ENCODE measurements at regions not wholly inside any gene's neighbourhood (a gene's known extent, or its start where the extent isn't known, plus 50 kb on each side); places are given as distances from the start of the nearest gene placed in this dataset.

DNA sequence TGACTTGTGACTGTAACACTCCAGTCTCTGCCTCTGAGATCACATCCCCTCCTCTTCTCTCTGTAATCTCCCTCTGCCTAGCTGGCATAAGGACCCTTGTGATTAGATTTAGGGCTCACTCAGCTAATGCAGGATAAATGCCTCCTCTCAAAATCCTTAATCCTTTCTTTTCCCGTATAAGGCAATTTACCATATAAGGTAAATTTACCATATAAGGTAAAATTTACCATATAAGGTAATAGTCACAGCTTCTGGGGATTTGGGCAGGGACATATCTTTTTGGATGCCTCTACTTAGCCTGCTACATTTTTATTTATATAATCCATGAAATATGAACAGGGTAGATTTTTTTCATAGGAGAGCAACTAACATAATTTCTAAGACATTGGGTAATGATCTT is 318.0 kb upstream of the PUM3 start:
- Mint-ChIP-seq H3K4me1 (ENCODE audit: unreplicated experiment) (no peaks in the 10 kb centered on the region), H3K9me3 (ENCODE audit: unreplicated experiment) (no peaks in the 10 kb centered on the region), H3K27me3 (ENCODE audit: unreplicated experiment) (no peaks in the 10 kb centered on the region), H3K36me3 (ENCODE audit: low read depth, unreplicated experiment) (no peaks in the 10 kb centered on the region), H3K4me3 (ENCODE audit: unreplicated experiment) (no peak overlapping the region), H3K27ac (ENCODE audit: unreplicated experiment) (no peak overlapping the region)
- TF ChIP-seq, protein P1, sequence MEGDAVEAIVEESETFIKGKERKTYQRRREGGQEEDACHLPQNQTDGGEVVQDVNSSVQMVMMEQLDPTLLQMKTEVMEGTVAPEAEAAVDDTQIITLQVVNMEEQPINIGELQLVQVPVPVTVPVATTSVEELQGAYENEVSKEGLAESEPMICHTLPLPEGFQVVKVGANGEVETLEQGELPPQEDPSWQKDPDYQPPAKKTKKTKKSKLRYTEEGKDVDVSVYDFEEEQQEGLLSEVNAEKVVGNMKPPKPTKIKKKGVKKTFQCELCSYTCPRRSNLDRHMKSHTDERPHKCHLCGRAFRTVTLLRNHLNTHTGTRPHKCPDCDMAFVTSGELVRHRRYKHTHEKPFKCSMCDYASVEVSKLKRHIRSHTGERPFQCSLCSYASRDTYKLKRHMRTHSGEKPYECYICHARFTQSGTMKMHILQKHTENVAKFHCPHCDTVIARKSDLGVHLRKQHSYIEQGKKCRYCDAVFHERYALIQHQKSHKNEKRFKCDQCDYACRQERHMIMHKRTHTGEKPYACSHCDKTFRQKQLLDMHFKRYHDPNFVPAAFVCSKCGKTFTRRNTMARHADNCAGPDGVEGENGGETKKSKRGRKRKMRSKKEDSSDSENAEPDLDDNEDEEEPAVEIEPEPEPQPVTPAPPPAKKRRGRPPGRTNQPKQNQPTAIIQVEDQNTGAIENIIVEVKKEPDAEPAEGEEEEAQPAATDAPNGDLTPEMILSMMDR (IDR thresholded peaks at IDR 0.05; ENCODE audit: unreplicated experiment) = no peak
- DNase-seq (ENCODE audit: low spot score) = no peak

GRCh38 chr9:3157011-3157410 is 313.1 kb upstream of the PUM3 start:
- Mint-ChIP-seq H3K27me3 (ENCODE audit: unreplicated experiment) (peaks cover 1% of the 10 kb centered on the region), H3K9me3 (ENCODE audit: unreplicated experiment) (no peaks in the 10 kb centered on the region), H3K4me1 (ENCODE audit: unreplicated experiment) (no peaks in the 10 kb centered on the region), H3K27ac (ENCODE audit: unreplicated experiment) (no peak overlapping the region), H3K36me3 (ENCODE audit: low read depth, unreplicated experiment) (no peaks in the 10 kb centered on the region), H3K4me3 (ENCODE audit: unreplicated experiment) (no peak overlapping the region)
- TF ChIP-seq, protein P1 (IDR thresholded peaks at IDR 0.05; ENCODE audit: unreplicated experiment) = no peak
- no peak for DNase-seq (ENCODE audit: low spot score)

DNA sequence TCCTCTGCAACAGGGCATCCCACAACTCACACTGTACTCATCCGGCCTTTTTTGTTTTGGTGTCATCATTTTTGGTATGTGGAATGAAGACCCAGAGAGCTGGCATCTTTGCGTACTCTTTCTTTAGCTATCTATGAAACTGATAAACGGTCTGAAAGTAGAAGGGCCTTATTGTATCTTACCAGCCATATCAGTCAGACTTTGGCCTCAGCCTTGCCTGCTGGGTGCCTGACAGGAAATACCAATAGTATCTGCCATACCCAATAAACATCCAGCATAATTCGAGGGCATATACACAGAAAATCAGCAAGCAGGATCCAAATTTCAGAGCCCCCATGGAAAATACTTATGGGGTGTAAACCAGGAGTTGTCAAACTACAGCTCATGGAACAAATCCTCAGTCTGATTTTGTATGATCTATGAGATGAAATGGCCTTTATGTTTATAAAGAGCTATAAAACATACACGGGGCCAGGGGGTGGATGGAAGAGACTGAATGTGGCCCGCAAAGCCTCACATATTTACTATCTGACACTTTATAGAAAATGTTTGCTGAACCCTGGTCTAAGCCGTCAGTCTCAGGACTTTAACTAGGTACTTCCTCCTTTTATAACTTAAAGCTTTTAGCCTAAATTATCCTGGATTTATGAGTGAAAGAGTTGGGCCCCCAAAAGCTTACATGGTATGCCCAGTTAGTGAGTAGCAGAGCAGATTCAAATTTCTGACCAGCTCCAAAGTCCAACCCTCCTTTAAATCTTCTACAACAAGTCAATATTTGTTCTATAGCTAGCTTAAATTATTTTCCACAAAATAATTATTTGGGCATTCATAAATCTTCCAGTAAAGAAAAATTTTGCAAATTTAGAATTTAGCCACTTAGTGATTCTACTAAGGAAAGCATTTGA is 308.0 kb upstream of the PUM3 start:
- TF ChIP-seq, protein P1 (IDR thresholded peaks at IDR 0.05; ENCODE audit: unreplicated experiment) = no peak

GRCh38 chr9:3150074-3150473 is 306.2 kb upstream of the PUM3 start:
- Mint-ChIP-seq H3K36me3 (ENCODE audit: low read depth, unreplicated experiment) (no peaks in the 10 kb centered on the region), H3K4me3 (ENCODE audit: unreplicated experiment) (no peak overlapping the region), H3K9me3 (ENCODE audit: unreplicated experiment) (no peaks in the 10 kb centered on the region), H3K27me3 (ENCODE audit: unreplicated experiment) (no peaks in the 10 kb centered on the region), H3K4me1 (ENCODE audit: unreplicated experiment) (no peaks in the 10 kb centered on the region), H3K27ac (ENCODE audit: unreplicated experiment) (no peak overlapping the region)
- TF ChIP-seq, protein P1 (IDR thresholded peaks at IDR 0.05; ENCODE audit: unreplicated experiment) = no peak
- DNase-seq (ENCODE audit: low spot score) = no peak

More for the DNA sequence above, 308.0 kb upstream of the PUM3 start:
- DNase-seq (ENCODE audit: low spot score) = no peak
- no peaks in the 10 kb centered on the region for H3K9me3 Mint-ChIP-seq (ENCODE audit: unreplicated experiment)
- no peaks in the 10 kb centered on the region for H3K4me1 Mint-ChIP-seq (ENCODE audit: unreplicated experiment)
- no peaks in the 10 kb centered on the region for H3K36me3 Mint-ChIP-seq (ENCODE audit: low read depth, unreplicated experiment)
- H3K4me3 Mint-ChIP-seq (ENCODE audit: unreplicated experiment) = no peak overlapping the region
- peaks cover 1% of the 10 kb centered on the region for H3K27me3 Mint-ChIP-seq (ENCODE audit: unreplicated experiment)
- no peak overlapping the region for H3K27ac Mint-ChIP-seq (ENCODE audit: unreplicated experiment)

Data from endothelial cell (in vitro differentiated cells).